DMS153 (cell line): ENCODE measurements at regions not wholly inside any gene's neighbourhood (a gene's known extent, or its start where the extent isn't known, plus 50 kb on each side); places are given as distances from the start of the nearest gene placed in this dataset.
"Not testable (repeated sequence)": the region's sequence is repeated elsewhere in the genome, so short reads cannot be mapped to it uniquely, and the experiment has no call there.

Experiments used
- DNase-seq: peaks from one replicate; lab custom pipeline; 2025; lab: John Stamatoyannopoulos, UW

- not testable (repeated sequence) for DNase-seq
Observed at GRCh38 chr18:73101491-73101890, 233.7 kb upstream of the NETO1 start.

- DNase-seq, result no peak
Observed at GRCh38 chr18:73099759-73100158, 232.0 kb upstream of the NETO1 start.

- no peak for DNase-seq
Observed at GRCh38 chr18:73093687-73094250, 226.0 kb upstream of the NETO1 start.

GRCh38 chr18:73088445-73088844 is 220.7 kb upstream of the NETO1 start:
- DNase-seq, result no peak

GRCh38 chr18:73087282-73087977 is 219.6 kb upstream of the NETO1 start:
- no peak for DNase-seq

- DNase-seq, result no peak
Observed at GRCh38 chr18:73079920-73080319, 212.1 kb upstream of the NETO1 start.

- DNase-seq, result no peak
Observed at GRCh38 chr18:73060666-73061288, 193.0 kb upstream of the NETO1 start.

- DNase-seq, result no peak
Observed at GRCh38 chr18:73059280-73059679, 191.5 kb upstream of the NETO1 start.

GRCh38 chr18:73047688-73048087 is 179.9 kb upstream of the NETO1 start:
- DNase-seq, result no peak

GRCh38 chr18:73045037-73045436 is 177.2 kb upstream of the NETO1 start:
- DNase-seq, result no peak

GRCh38 chr18:73043611-73044010 is 175.8 kb upstream of the NETO1 start:
- peak; percentile 14 for DNase-seq

GRCh38 chr18:73043211-73043610 is 175.4 kb upstream of the NETO1 start:
- peak; percentile 92 for DNase-seq

GRCh38 chr18:73040247-73040646 is 172.5 kb upstream of the NETO1 start:
- no peak for DNase-seq

GRCh38 chr18:73038336-73038735 is 170.5 kb upstream of the NETO1 start:
- no peak for DNase-seq

- peak; percentile 42 for DNase-seq
Observed at GRCh38 chr18:73023975-73024374, 156.2 kb upstream of the NETO1 start.

- no peak for DNase-seq
Observed at GRCh38 chr18:73009691-73010090, 141.9 kb upstream of the NETO1 start.

GRCh38 chr18:73007915-73008308 is 140.1 kb upstream of the NETO1 start:
- DNase-seq, result no peak

- DNase-seq, result no peak
Observed at GRCh38 chr18:73007195-73007914, 139.6 kb upstream of the NETO1 start.

GRCh38 chr18:73006331-73006730 is 138.5 kb upstream of the NETO1 start:
- DNase-seq, result no peak

GRCh38 chr18:73004260-73004659 is 136.5 kb upstream of the NETO1 start:
- no peak for DNase-seq

GRCh38 chr18:72999971-73000607 is 132.3 kb upstream of the NETO1 start:
- no peak for DNase-seq

- no peak for DNase-seq
Observed at GRCh38 chr18:72995558-72995957, 127.8 kb upstream of the NETO1 start.
